Upper lobe of left lung (tissue), 4 donors: ENCODE measurements at regions not wholly inside any gene's neighbourhood (a gene's known extent, or its start where the extent isn't known, plus 50 kb on each side); places are given as distances from the start of the nearest gene placed in this dataset.
"Not testable (repeated sequence)": the region's sequence is repeated elsewhere in the genome, so short reads cannot be mapped to it uniquely, and the experiment has no call there.

Experiments used
- EP300 ChIP-seq, 4 donors: sonication (generic); formaldehyde crosslinking; IDR thresholded peaks; one replicate each; pipeline ENCODE4 v1.5.1; 2017; ENCODE audit warnings: antibody characterized with exemption in 4 of 4, control low read depth in 2 of 4
- POLR2A ChIP-seq, 4 donors: fragments of 450-650 bp; IDR thresholded peaks; one replicate each; pipeline ENCODE4 v1.5.1; 2016 to 2017; ENCODE audit warnings: antibody characterized with exemption in 4 of 4, mild to moderate bottlenecking in 2 of 4
- TF ChIP-seq, protein P1 (sequence below), 6 experiments: fragments of 450-650 bp in 4 of 6; fragments of 200-600 bp in 2 of 6; sonication (generic) in 2 of 6; IDR thresholded peaks; one replicate each; pipeline ENCODE4 v1.5.1; 2016 to 2019; ENCODE audit warnings: antibody characterized with exemption in 6 of 6

DNA sequence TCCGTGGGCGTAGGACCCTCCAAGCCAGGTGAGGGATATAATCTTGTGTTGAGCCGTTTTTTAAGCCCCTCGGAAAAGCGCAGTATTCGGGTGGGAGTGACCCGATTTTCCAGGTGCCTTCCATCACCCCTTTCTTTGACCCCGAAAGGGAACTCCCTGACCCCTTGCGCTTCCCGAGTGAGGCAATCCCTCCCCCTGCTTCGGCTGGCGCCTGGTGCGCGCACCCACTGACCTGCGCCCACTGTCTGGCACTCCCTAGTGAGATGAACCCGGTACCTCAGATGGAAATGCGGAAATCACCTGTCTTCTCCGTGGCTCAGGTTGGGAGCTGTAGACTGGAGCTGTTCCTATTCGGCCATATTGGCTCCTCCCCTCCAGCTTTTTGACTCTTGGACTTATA is 1365.0 kb downstream of the GRIK2 start:
- TF ChIP-seq POLR2A, EP300 (IDR thresholded peaks at IDR 0.05): not testable (repeated sequence)
- TF ChIP-seq, protein P1, sequence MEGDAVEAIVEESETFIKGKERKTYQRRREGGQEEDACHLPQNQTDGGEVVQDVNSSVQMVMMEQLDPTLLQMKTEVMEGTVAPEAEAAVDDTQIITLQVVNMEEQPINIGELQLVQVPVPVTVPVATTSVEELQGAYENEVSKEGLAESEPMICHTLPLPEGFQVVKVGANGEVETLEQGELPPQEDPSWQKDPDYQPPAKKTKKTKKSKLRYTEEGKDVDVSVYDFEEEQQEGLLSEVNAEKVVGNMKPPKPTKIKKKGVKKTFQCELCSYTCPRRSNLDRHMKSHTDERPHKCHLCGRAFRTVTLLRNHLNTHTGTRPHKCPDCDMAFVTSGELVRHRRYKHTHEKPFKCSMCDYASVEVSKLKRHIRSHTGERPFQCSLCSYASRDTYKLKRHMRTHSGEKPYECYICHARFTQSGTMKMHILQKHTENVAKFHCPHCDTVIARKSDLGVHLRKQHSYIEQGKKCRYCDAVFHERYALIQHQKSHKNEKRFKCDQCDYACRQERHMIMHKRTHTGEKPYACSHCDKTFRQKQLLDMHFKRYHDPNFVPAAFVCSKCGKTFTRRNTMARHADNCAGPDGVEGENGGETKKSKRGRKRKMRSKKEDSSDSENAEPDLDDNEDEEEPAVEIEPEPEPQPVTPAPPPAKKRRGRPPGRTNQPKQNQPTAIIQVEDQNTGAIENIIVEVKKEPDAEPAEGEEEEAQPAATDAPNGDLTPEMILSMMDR (IDR thresholded peaks at IDR 0.05) = not testable (repeated sequence)
